Activated CD8-positive, alpha-beta memory T cell treated with anti-CD3 and anti-CD28 coated beads, Interleukin-2, amount 10 ng/mL, durations not matched to agents 7 days and 5 days (primary cell): ENCODE measurements at regions not wholly inside any gene's neighbourhood (a gene's known extent, or its start where the extent isn't known, plus 50 kb on each side); places are given as distances from the start of the nearest gene placed in this dataset.
"Not testable (repeated sequence)": the region's sequence is repeated elsewhere in the genome, so short reads cannot be mapped to it uniquely, and the experiment has no call there.

ENCODE experiments used
- ATAC-seq: fragments of 150-1000 bp; cut with Tn5 transposase; one replicate; pipeline ENCODE4 v1.10.0; 2021; ENCODE audit warnings: moderate library complexity
- CTCF ChIA-PET: fragments of 350-600 bp; sonication (Branson Sonifier 250); formaldehyde crosslinking; loops from one replicate; lab custom pipeline; 2021; ENCODE audit warnings: antibody characterized with exemption; lab: Charles Lee
- DNase-seq: peaks from one replicate; pipeline ENCODE4 v3.0.0-alpha.2; 2020
- H3K27ac Mint-ChIP-seq: one replicate; pipeline ENCODE4 v1.8.0; 2021; ENCODE audit warnings: mild to moderate bottlenecking, mixed read lengths
- H3K27me3 Mint-ChIP-seq: one replicate; pipeline ENCODE4 v1.8.0; 2021; ENCODE audit warnings: mixed read lengths
- H3K36me3 Mint-ChIP-seq: one replicate; pipeline ENCODE4 v1.8.0; 2021; ENCODE audit warnings: mild to moderate bottlenecking, mixed read lengths
- H3K4me1 Mint-ChIP-seq: one replicate; pipeline ENCODE4 v1.8.0; 2021; ENCODE audit warnings: mixed read lengths
- H3K4me3 Mint-ChIP-seq: one replicate; pipeline ENCODE4 v1.8.0; 2021; ENCODE audit warnings: mild to moderate bottlenecking, moderate library complexity, mixed read lengths
- H3K9me3 Mint-ChIP-seq: one replicate; pipeline ENCODE4 v1.8.0; 2022; ENCODE audit warnings: low read depth, mixed read lengths

GRCh38 chr11:109965445-109965844, 127.7 kb upstream of the ZC3H12C start:
- ATAC-seq, H3K9me3 Mint-ChIP-seq, DNase-seq, CTCF ChIA-PET, H3K36me3 Mint-ChIP-seq, H3K27ac Mint-ChIP-seq, H3K27me3 Mint-ChIP-seq, H3K4me3 Mint-ChIP-seq: not testable (repeated sequence)
- peaks cover 13% of the 10 kb centered on the region for H3K4me1 Mint-ChIP-seq

- H3K36me3 Mint-ChIP-seq, H3K27ac Mint-ChIP-seq, CTCF ChIA-PET: not testable (repeated sequence)
Observed at GRCh38 chr11:109965926-109966325, 127.3 kb upstream of the ZC3H12C start.

GRCh38 chr11:109967136-109967535, 126.1 kb upstream of the ZC3H12C start:
- peaks cover 27% of the 10 kb centered on the region for H3K4me1 Mint-ChIP-seq
- not testable (repeated sequence) for ATAC-seq, H3K4me3 Mint-ChIP-seq, DNase-seq, H3K27me3 Mint-ChIP-seq, H3K9me3 Mint-ChIP-seq, H3K27ac Mint-ChIP-seq, H3K36me3 Mint-ChIP-seq
- CTCF ChIA-PET: interaction anchor here (0.6 kb wide), 1 partner anchor 7 kb away, joined by 3 read pairs; no protein-coding TSS in a partner anchor

More at GRCh38 chr11:109965926-109966325, 127.3 kb upstream of the ZC3H12C start:
- not testable (repeated sequence) for ATAC-seq, H3K4me3 Mint-ChIP-seq, H3K9me3 Mint-ChIP-seq, DNase-seq, H3K27me3 Mint-ChIP-seq
- H3K4me1 Mint-ChIP-seq: peaks cover 18% of the 10 kb centered on the region

GRCh38 chr11:109968299-109968698, 124.9 kb upstream of the ZC3H12C start:
- H3K27me3 Mint-ChIP-seq: peaks cover 15% of the 10 kb centered on the region
- H3K36me3 Mint-ChIP-seq: peaks cover 1% of the 10 kb centered on the region
- CTCF ChIA-PET: no interaction called here
- peaks cover 27% of the 10 kb centered on the region for H3K4me1 Mint-ChIP-seq
- H3K27ac Mint-ChIP-seq: no peak overlapping the region
- DNase-seq: no peak
- peaks cover 2% of the 10 kb centered on the region for H3K9me3 Mint-ChIP-seq
- no peak overlapping the region for H3K4me3 Mint-ChIP-seq
- ATAC-seq: no peak

GRCh38 chr11:109968781-109969180, 124.4 kb upstream of the ZC3H12C start:
- H3K4me1 Mint-ChIP-seq: peaks cover 27% of the 10 kb centered on the region
- H3K27ac Mint-ChIP-seq: no peak overlapping the region
- H3K36me3 Mint-ChIP-seq: peaks cover 1% of the 10 kb centered on the region
- CTCF ChIA-PET: no interaction called here
- H3K9me3 Mint-ChIP-seq: peaks cover 2% of the 10 kb centered on the region
- DNase-seq: no peak
- no peak for ATAC-seq
- peaks cover 18% of the 10 kb centered on the region for H3K27me3 Mint-ChIP-seq
- H3K4me3 Mint-ChIP-seq: no peak overlapping the region

DNA sequence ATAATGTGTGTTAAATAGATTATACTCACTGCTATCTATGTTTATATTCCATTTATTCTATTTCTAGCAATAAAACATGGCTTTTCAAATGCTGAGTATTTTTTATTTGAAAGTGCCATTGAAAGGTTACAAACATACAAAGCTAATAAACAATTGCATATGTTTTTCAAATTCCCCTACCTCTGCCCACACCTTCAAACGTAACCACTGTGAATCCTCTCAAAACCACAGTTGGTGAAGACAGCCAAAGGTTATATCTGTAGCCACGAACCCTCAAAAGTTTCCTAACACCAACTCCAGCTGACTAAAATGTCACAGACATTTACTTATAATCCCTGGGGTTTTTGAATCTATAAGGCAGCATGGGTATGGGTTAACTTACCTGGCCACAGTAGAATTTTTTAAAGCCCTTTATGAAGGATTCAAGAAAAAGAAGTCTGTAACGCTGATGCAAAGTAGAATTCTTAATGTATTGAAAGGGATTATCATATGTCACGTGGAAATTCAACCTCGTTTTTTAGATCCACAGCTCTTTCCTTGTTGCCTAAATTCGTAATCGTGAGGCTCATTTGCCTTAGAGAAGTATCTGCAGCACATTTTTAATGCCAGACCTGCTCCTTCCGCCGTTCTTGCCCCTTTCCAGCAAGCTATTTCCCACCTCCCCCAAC, 122.5 kb upstream of the ZC3H12C start:
- no peak overlapping the region for H3K4me3 Mint-ChIP-seq
- ATAC-seq (no peak), DNase-seq (peak; percentile 48)
- CTCF ChIA-PET: no interaction called here
- H3K9me3 Mint-ChIP-seq: peaks cover 2% of the 10 kb centered on the region
- peaks cover 32% of the 10 kb centered on the region for H3K27me3 Mint-ChIP-seq
- peak overlapping the region; percentile 26 for H3K27ac Mint-ChIP-seq
- H3K4me1 Mint-ChIP-seq: peaks cover 26% of the 10 kb centered on the region
- peaks cover 1% of the 10 kb centered on the region for H3K36me3 Mint-ChIP-seq

- Mint-ChIP-seq H3K9me3 (peaks cover 2% of the 10 kb centered on the region), H3K27ac (peak overlapping the region; percentile 26), H3K36me3 (no peaks in the 10 kb centered on the region), H3K4me1 (peaks cover 20% of the 10 kb centered on the region), H3K4me3 (no peak overlapping the region), H3K27me3 (peaks cover 36% of the 10 kb centered on the region)
- ATAC-seq (no peak), DNase-seq (no peak)
- CTCF ChIA-PET: no interaction called here
Observed at GRCh38 chr11:109971184-109971523, 122.0 kb upstream of the ZC3H12C start.

- H3K9me3 Mint-ChIP-seq: no peaks in the 10 kb centered on the region
- H3K4me1 Mint-ChIP-seq: peaks cover 17% of the 10 kb centered on the region
- DNase-seq: no peak
- no peak for ATAC-seq
- CTCF ChIA-PET: no interaction called here
- H3K4me3 Mint-ChIP-seq: no peak overlapping the region
- H3K27me3 Mint-ChIP-seq: peaks cover 36% of the 10 kb centered on the region
- H3K27ac Mint-ChIP-seq: no peak overlapping the region
- H3K36me3 Mint-ChIP-seq: no peaks in the 10 kb centered on the region
Observed at GRCh38 chr11:109972181-109972715, 120.9 kb upstream of the ZC3H12C start.

DNA sequence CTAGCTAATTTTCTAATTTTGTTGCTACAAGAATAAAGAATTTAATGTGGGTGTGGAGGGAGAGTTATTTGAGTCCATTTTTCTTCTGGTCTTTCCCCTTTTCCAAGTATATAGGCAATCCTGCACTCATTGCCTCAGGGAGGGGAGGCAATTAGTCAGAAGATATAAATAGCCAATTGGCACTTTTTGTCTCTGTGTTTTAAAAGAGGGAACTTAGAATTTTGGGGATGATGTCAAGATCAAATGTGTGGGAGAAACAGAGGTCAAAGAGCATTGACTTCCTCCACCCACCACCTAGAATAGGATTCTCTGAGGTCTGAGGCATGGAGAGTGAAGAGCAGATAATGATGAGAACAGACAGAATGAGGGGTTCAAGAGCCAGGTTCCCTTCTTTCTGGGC, 120.3 kb upstream of the ZC3H12C start:
- Mint-ChIP-seq H3K4me3 (no peak overlapping the region), H3K36me3 (no peaks in the 10 kb centered on the region), H3K9me3 (no peaks in the 10 kb centered on the region), H3K4me1 (peaks cover 17% of the 10 kb centered on the region), H3K27ac (no peak overlapping the region), H3K27me3 (peaks cover 36% of the 10 kb centered on the region)
- no peak for DNase-seq
- CTCF ChIA-PET: no interaction called here
- ATAC-seq: no peak

DNA sequence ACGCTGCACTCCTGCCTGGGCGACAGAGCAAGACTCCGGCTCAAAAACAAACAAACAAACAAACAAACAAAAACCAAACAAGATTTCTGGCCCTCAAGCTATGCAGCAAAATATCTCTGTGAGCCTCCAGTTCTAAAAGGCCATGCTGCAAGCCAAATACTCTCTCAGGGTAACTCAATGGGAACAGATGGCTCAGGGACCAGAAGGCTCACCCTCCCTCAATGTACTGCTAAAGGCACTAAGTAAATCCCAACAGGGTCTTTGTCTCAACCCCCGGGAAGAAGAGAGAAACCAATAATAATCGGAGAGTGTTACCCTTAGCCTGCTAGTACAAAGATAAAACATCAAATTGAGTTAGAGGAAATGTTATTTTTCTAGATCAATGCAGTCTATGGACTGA, 119.7 kb upstream of the ZC3H12C start:
- CTCF ChIA-PET: no interaction called here
- no peak for ATAC-seq
- no peak for DNase-seq
- peaks cover 17% of the 10 kb centered on the region for H3K4me1 Mint-ChIP-seq
- H3K4me3 Mint-ChIP-seq: no peak overlapping the region
- no peak overlapping the region for H3K27ac Mint-ChIP-seq
- no peaks in the 10 kb centered on the region for H3K9me3 Mint-ChIP-seq
- H3K36me3 Mint-ChIP-seq: no peaks in the 10 kb centered on the region
- H3K27me3 Mint-ChIP-seq: peaks cover 40% of the 10 kb centered on the region

DNA sequence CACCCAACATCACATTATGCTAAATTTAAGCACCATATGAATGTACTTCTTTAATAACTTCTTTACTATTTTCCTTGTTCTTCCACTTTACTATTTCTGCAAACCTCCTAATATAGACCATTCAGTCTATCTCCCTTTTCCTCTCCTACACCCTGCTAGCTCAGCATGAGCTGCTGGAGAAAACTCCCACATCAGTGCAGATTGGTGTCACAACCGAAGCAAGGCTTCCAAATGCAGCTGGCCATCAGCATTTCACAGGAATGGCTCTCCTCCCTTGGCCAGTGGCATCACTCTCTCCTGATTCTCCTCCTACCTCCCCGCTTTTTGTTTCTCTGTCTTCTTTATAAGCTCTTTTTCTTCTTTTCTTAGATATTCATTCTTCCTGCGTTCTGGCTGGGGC, 118.7 kb upstream of the ZC3H12C start:
- Mint-ChIP-seq H3K36me3 (no peaks in the 10 kb centered on the region), H3K9me3 (no peaks in the 10 kb centered on the region), H3K27me3 (peaks cover 46% of the 10 kb centered on the region), H3K4me1 (peaks cover 17% of the 10 kb centered on the region), H3K4me3 (no peak overlapping the region), H3K27ac (no peak overlapping the region)
- ATAC-seq: no peak
- DNase-seq: no peak
- CTCF ChIA-PET: no interaction called here

DNA sequence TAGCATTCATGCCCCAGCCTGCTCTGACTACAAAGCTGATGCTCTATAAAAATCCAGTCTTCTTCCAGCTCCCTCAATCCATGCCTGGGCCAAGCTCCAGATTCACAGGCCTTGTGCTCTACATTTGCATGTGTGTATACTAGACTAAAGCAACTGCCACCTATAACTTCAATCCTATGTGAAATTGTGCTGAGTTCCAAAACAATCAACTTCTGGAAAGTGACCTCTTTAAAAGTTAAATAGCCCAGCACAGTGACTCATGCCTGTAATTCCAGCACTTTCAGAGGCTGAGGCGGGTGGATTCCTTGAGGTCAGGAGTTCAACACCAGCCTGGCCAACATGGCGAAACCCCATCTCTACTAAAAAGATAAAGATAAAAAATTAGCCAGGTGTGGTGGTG, 114.3 kb upstream of the ZC3H12C start:
- CTCF ChIA-PET: no interaction called here
- DNase-seq: no peak

DNA sequence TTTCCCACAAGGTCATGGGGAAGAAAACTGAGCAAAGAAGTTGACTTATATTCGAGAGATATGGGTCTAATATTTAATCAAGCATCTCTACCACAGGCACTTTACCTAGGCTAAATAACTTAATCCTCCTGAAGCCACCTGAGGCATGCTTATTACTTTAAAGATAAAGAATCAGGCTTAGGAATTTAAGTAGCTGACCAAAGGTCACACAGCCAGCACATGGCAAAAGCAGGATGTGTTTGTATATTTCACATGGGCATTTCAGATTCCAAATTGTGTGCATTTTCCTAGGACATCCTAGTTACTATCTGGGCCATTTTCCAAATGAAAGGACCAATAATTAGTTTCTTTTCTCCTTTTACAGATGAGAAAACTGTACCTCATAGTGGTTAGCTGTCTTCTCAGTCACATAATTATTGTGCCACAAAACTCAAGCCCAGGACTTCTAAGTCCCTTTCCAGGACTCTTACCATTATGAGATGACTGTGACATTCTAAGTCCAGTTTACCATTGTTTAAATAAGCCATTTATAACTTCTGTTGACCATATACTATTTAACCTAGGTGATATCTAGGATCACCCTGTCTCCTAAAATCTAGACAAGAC, 112.1 kb upstream of the ZC3H12C start:
- CTCF ChIA-PET: no interaction called here
- H3K36me3 Mint-ChIP-seq: peaks cover 4% of the 10 kb centered on the region
- no peak for ATAC-seq
- DNase-seq: no peak
- peaks cover 3% of the 10 kb centered on the region for H3K9me3 Mint-ChIP-seq
- H3K27me3 Mint-ChIP-seq: peaks cover 30% of the 10 kb centered on the region
- peaks cover 14% of the 10 kb centered on the region for H3K4me1 Mint-ChIP-seq
- no peak overlapping the region for H3K4me3 Mint-ChIP-seq
- no peak overlapping the region for H3K27ac Mint-ChIP-seq

More for the DNA sequence above, 114.3 kb upstream of the ZC3H12C start:
- Mint-ChIP-seq H3K4me1 (peaks cover 1% of the 10 kb centered on the region), H3K27me3 (peaks cover 48% of the 10 kb centered on the region), H3K4me3 (no peak overlapping the region), H3K36me3 (no peaks in the 10 kb centered on the region), H3K9me3 (no peaks in the 10 kb centered on the region), H3K27ac (no peak overlapping the region)
- no peak for ATAC-seq

DNA sequence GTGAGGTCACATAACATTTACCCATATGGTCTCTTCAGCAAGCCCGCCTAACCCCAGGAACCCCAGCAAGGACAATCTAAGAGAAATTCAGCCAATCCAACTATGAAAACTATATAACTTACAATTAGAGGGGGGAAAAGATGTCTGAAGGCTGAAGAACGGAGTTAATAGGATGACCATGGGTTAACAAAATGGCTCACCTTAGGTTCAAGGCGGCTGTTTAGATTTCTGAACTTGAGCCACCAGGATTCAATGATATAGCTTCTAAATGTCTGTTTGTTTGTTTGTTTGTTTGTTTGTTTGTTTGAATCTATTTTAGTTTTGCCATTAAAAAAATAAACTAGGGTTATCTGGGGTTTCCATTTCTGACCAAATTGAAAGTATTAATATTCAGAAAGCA, 109.8 kb upstream of the ZC3H12C start:
- DNase-seq (no peak), ATAC-seq (no peak)
- H3K4me1 Mint-ChIP-seq: peaks cover 14% of the 10 kb centered on the region
- H3K4me3 Mint-ChIP-seq: no peak overlapping the region
- peaks cover 3% of the 10 kb centered on the region for H3K9me3 Mint-ChIP-seq
- no peak overlapping the region for H3K27ac Mint-ChIP-seq
- peaks cover 4% of the 10 kb centered on the region for H3K36me3 Mint-ChIP-seq
- CTCF ChIA-PET: no interaction called here
- H3K27me3 Mint-ChIP-seq: peaks cover 27% of the 10 kb centered on the region
